NCI-H2171 treated with DMSO at 0.1 percent for 48 hours (cell line): ENCODE measurements at regions not wholly inside any gene's neighbourhood (a gene's known extent, or its start where the extent isn't known, plus 50 kb on each side); places are given as distances from the start of the nearest gene placed in this dataset.

Experiments
- DNase-seq: peaks from one replicate; lab custom pipeline; 2025; lab: John Stamatoyannopoulos, UW

- DNase-seq: no peak
Observed at GRCh38 chr1:69157046-69157756, 410.5 kb upstream of the LRRC7 start.

GRCh38 chr1:69163241-69163640 lies 404.5 kb upstream of the LRRC7 start:
- DNase-seq: no peak

- no peak for DNase-seq
Observed at GRCh38 chr1:69163779-69164178, 403.9 kb upstream of the LRRC7 start.

- DNase-seq: no peak
Observed at GRCh38 chr1:69167876-69168275, 399.8 kb upstream of the LRRC7 start.

- DNase-seq: no peak
Observed at GRCh38 chr1:69171248-69171647, 396.5 kb upstream of the LRRC7 start.

- DNase-seq: no peak
Observed at GRCh38 chr1:69172003-69173000, 395.4 kb upstream of the LRRC7 start.

GRCh38 chr1:69175053-69175452 lies 392.7 kb upstream of the LRRC7 start:
- DNase-seq: no peak

- no peak for DNase-seq
Observed at GRCh38 chr1:69180358-69180757, 387.4 kb upstream of the LRRC7 start.

- no peak for DNase-seq
Observed at GRCh38 chr1:69185378-69185777, 382.3 kb upstream of the LRRC7 start.

- peak; percentile 86 for DNase-seq
Observed at GRCh38 chr1:69191335-69191734, 376.4 kb upstream of the LRRC7 start.

GRCh38 chr1:69195136-69195535 lies 372.6 kb upstream of the LRRC7 start:
- DNase-seq: no peak

GRCh38 chr1:69196071-69196470 lies 371.7 kb upstream of the LRRC7 start:
- no peak for DNase-seq

- no peak for DNase-seq
Observed at GRCh38 chr1:69197816-69198215, 369.9 kb upstream of the LRRC7 start.

- DNase-seq: no peak
Observed at GRCh38 chr1:69201716-69202115, 366.0 kb upstream of the LRRC7 start.

GRCh38 chr1:69203166-69203565 lies 364.6 kb upstream of the LRRC7 start:
- DNase-seq: no peak

GRCh38 chr1:69213644-69214043 lies 354.1 kb upstream of the LRRC7 start:
- DNase-seq: no peak

- no peak for DNase-seq
Observed at GRCh38 chr1:69215883-69216282, 351.8 kb upstream of the LRRC7 start.

GRCh38 chr1:69220672-69221071 lies 347.1 kb upstream of the LRRC7 start:
- DNase-seq: no peak

- DNase-seq: peak; percentile 90
Observed at GRCh38 chr1:69221524-69221923, 346.2 kb upstream of the LRRC7 start.

- DNase-seq: no peak
Observed at GRCh38 chr1:69223156-69223555, 344.6 kb upstream of the LRRC7 start.

- DNase-seq: no peak
Observed at GRCh38 chr1:69228501-69228900, 339.2 kb upstream of the LRRC7 start.

GRCh38 chr1:69230208-69230607 lies 337.5 kb upstream of the LRRC7 start:
- DNase-seq: no peak

GRCh38 chr1:69233463-69233862 lies 334.3 kb upstream of the LRRC7 start:
- no peak for DNase-seq
